ENCODE measurements at regions not wholly inside any gene's neighbourhood (a gene's known extent, or its start where the extent isn't known, plus 50 kb on each side); places are given as distances from the start of the nearest gene placed in this dataset.

DNA sequence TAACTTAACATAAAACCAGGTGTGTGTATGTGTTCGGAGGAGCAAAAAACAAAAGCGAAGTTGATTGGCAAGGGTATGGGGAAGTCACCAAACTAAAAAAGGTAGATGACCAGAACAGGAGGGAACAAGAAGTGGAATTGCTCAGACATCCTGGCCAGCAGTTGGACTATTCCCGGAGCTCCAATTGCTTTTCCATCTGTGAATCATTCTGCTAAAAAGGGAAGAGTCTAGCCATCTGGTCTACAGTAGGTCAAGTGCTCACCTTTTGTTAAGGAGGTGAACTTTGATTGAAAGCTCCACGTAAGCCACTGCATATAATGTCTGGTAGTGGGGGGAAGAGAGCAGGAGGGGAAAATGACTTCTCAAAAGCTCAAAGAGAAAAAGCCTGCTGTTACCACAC lies 50.0 kb upstream of the BET1 start:
- no peak for DNase-seq

GRCh38 chr7:94055963-94056362 lies 51.8 kb upstream of the BET1 start:
- no peak for DNase-seq

DNA sequence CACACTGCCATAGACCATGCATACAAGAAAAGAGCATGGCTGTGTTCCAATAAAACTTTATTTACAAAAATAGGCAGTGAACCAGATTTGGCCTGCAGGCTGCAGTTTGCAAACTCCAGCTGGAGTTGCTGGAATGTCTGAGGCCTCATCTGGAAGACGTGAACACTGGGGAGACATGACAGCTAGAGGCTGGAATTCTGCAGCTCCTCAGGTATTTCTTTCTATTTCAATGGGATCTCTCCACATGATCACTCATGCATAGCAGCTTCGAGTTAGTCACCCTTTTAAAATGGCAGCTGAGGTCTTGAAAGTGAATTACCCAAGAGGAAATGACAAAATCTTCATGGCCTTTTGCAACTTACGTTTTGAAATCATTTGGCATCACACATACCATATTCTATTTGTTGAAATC lies 52.6 kb upstream of the BET1 start:
- no peak for DNase-seq

DNA sequence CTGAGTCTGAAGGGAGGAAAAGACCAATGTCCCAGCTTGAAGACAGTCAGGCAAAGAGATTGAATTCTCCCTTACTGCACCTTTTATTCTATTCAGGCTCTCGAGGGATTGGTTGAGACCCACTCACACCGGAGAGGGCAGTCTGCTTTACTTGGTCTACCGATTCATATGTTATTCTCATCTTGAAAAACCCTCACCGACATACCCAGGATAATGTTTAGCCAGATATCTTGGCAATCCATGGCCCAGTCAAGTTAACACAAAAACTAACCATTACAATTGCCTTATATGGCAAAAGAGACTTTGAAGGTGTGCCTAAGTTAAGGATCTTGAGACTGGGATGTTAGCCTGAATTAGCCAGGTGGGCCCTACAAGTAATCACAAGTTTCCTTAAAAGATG lies 53.8 kb upstream of the BET1 start:
- no peak for DNase-seq

- DNase-seq, result no peak
Observed at GRCh38 chr7:94059746-94060145, 55.6 kb upstream of the BET1 start.

- DNase-seq, result no peak
Observed at GRCh38 chr7:94060752-94061151, 56.6 kb upstream of the BET1 start.

- DNase-seq, result no peak
Observed at GRCh38 chr7:94061326-94061725, 57.2 kb upstream of the BET1 start.

DNA sequence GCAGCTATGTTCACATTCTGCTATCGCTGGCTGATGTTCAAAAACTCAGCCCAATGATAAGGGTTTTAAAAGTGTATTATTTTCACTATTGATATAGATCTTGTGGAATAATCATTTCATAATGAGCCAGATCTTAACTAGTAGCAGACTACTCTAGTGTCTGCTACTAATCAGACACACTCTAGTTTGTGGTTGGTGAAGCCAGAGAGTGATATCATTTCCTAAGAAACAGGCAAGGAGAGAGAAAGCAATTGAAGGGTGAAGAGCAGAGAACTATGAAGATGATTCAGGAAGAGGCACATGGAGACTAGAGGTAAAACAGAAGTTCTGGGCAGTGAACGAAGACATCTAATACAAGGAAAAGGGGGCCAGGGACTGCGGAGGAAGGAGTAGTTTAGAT lies 58.2 kb upstream of the BET1 start:
- no peak for DNase-seq

GRCh38 chr7:94064541-94065191 lies 60.5 kb upstream of the BET1 start:
- no peak for DNase-seq

DNA sequence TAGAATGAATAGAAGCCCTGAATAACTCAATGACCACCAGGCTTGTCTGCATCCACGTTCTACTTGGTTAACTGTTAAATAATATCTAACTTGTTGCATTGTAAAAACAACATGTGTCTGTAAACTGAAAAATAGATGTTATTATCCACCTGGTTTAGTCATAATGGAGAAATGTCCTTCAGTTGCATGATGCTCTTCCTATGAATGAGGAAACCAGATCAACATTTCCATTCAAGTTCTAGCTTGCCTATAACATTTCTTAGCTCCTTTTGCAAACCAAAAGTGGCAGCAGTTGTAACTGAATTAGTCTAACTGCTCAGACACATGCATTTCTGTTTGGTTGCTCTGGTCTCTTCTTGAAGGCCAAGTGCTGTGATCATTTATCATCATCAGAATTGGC lies 62.9 kb upstream of the BET1 start:
- no peak for DNase-seq

DNA sequence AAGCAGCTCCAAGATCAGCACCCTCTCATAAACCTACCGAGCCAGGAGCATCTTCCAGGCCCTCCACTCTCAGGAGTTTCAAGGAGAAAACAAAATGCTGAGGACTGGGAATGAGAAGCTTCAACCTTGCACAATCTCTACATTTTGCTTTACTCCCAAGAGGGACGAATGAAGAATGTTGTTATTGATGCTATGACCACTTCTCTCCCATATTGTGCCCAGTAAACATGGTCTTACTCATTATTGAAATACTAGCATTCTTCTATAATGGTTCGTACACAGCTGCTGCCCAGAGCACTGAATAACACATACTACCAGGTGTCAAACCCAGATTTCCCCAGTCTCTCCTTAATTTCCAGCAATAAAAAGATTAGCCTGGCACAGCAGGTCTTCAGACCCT lies 63.4 kb upstream of the BET1 start:
- no peak for DNase-seq

DNA sequence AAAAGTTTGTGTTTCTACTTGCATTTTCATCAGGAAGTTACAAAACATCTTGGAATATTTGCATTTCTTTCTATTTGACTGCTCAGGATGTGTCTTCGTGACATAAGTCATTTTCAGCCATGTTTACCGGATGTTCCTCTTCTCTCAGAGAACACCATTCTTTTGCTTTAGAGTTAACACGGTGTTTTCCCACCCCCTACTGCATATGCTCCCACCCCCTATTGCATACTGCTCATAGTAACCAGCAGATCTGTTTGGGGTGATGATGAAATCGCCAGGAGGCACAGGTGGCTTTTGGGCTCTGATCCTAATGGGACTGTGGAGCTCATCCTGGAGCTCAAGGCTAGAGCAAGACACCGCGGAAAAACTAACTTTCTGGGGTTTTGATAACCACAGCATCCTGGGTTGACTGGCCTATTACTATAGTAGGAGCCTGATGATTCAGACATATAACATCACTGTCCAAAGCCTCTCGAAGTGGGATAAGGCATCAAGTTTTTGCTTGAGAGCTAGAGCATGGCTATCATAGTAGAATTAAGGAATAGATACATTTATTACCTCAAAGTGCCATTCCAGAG lies 65.1 kb upstream of the BET1 start:
- DNase-seq, result no peak

DNA sequence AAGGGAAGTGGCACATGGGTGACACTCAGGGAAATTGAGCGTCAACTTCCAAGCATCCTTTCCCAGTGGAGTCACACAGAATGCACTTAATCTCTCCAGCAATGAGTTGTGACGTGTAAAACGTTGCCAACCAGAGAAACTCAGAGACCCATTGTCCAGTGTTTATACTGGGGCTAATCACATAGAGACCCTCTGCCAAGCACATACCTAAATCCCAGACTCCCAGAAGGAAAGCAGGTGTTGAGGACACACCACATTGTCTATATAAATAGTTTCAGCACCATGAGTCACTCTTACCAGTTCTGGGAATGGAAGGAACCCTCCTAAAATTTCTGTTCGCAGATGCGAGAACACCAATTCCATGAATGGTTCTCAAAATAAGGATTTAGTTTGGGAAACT lies 76.4 kb upstream of the BET1 start:
- no peak for DNase-seq

- no peak for DNase-seq
Observed at GRCh38 chr7:94082126-94082525, 78.0 kb upstream of the BET1 start.

DNA sequence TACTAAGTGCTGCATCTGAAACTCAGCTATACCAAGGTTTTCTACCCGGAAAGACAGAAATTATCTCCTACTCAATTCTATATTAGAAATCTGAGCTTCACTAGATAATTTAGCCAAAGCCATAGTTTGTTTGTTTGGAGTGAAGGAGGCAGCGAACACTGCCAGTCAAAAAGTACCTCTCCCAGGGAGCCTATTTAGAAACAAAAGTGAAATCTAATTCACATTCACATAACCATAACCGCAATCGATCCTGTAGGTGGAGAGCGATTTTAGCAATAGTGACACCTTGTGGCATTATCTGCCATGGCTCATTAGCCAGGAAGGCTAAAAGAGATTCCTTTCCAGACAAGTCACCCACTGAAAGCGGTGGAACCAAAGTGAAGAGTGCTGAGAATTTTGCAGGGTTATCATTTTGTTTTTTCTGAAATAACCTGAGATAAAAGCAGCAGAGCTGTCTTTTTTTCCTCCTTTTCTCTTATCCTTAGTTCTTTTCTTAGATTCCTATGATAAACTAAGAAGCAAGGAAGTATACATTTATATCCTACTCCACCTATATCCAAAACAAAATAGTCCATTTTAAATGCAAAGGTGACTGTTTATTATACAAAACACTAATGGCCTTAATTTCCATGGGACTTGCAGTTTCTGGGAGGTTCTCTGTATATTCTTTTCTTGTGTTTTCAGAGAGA lies 83.7 kb upstream of the BET1 start:
- DNase-seq, result peak; percentile 8 to 41

GRCh38 chr7:94088560-94088959 lies 84.4 kb upstream of the BET1 start:
- no peak for DNase-seq

GRCh38 chr7:94089806-94090205 lies 85.7 kb upstream of the BET1 start:
- no peak for DNase-seq

DNA sequence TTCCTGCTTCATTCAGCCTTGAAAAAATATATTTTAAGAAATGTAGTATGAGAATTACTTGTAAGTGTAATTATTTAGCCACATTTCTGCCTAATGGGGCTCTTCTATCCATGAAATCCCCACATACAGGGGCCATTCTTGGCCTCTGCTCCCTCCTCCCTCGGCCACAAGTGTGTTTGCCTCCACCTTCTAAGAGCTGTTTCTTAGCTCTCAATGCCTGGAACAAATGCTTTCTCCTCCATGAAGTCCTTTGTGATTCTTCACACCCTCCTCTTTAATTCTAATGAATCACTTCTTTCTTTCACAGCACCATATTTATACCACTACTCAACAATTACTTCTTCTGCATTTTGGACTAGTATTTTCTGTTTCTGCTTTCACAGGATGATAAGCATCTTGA lies 88.8 kb upstream of the BET1 start:
- no peak for DNase-seq

DNA sequence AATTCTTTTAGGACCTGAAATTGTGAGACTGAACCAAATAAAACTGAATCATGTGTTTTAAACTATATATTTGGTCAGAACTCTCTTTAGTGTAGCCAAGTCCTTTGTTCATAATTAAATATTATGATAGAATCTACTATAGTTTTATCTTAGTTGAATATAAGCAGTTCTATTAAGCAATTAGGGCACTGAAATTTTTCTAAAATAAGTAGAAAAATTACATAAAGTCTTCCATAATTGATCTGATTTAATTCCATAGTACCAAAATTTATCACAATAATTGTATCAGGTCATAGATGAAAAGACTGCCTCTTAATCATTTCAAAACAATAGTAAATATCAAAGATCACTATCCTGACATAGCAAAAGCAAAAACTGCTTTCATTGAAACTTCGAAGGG lies 90.1 kb upstream of the BET1 start:
- no peak for DNase-seq

GRCh38 chr7:94095316-94096009 lies 91.3 kb upstream of the BET1 start:
- DNase-seq, result no peak

DNA sequence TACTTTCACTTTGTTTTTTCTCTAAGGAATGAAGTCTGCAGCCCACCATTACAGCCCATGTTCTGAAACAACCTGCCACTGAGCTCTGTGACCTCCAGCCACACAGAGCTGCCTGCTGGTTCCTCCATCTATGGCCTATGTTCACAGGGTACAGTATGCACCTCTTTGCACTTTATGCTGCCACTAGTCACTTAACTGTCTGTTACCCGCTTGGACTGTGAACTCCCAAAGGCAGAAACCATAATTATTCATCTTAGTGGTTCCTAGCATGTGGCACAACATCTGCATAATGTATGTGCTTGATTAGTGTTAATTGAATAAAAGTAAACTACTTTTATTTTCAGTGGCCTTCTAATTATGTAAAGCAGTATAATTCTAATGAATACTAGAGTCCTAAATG lies 95.5 kb upstream of the BET1 start:
- no peak for DNase-seq

DNA sequence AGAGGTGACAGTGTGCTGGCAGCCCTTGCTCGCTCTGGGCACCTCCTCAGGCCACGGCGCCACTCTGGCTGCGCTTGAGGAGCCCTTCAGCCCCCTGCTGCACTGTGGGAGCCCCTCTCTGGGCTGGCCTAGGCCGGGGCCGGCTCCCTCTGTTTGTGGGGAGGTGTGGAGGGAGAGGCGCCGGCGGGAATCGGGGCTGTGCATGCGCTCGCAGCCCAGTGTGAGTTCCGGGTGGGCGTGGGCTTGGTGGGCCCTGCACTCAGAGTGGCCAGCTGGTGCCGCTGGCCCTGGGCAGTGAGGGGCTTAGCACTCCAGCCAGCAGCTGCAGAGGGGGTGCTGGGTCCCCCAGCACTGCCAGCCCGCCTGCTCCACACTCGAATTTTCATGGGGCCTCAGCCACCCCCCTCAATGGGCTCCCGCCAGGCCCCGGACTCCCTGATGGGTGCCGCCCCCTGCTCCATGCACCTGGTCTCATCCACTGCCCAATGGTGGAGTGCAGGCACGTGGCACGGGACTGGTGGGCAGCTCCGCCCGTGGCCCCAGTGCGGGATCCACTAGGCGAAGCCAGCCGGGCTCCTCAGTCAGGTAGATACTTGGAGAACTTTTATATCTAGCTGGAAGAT lies 96.7 kb upstream of the BET1 start:
- DNase-seq, result no peak

- no peak for DNase-seq
Observed at GRCh38 chr7:94104301-94104700, 100.1 kb upstream of the BET1 start.

DNA sequence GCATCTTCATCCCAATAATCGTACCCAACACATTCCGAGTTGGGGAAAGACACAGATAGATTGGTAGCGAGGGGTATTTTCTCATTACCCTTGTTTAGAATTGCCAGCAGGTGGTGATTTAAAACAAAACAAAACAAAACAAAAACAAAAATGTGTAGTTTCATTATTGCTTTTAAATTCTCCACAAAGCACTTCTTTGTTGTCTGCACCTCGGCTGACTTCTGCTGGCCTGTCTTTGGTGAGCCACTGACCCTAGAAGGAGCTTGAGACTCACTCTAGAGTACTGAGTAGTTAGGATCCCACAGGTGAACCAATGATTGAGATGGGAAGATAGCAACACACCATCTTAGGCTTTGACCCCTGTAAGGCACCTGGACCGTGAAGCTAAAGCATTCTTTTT lies 105.4 kb upstream of the BET1 start:
- no peak for DNase-seq

Data from NCI-H187 (cell line).